Fibroblast of lung (primary cell): ENCODE measurements at regions not wholly inside any gene's neighbourhood (a gene's known extent, or its start where the extent isn't known, plus 50 kb on each side); places are given as distances from the start of the nearest gene placed in this dataset.

Experiments used
- DNase-seq, 2 donors: peaks; one replicate each; pipeline versions ENCODE4 v3.0.0 to v3.0.0-alpha.2; 2010; ENCODE audit warnings: low read depth in 2 of 2
- H2AFZ ChIP-seq: 2 replicates; pipeline ENCODE4 v1.5.1; 2012; ENCODE audit warnings: low read length, control low read depth, inconsistent platforms
- H3K27ac ChIP-seq: 2 replicates; pipeline ENCODE4 v1.5.1; 2011; ENCODE audit warnings: low read length, control low read depth; ENCODE audit not compliant: insufficient read depth
- H3K27me3 ChIP-seq: 2 replicates; pipeline ENCODE4 v1.5.1; 2011; ENCODE audit warnings: mild to moderate bottlenecking, low read length; ENCODE audit not compliant: control insufficient read depth, insufficient read depth
- H3K36me3 ChIP-seq: 2 replicates; pipeline ENCODE4 v1.5.1; 2011; ENCODE audit warnings: low read length; ENCODE audit not compliant: control insufficient read depth, insufficient read depth
- H3K4me1 ChIP-seq: 2 replicates; pipeline ENCODE4 v1.5.1; 2011; ENCODE audit warnings: low read length; ENCODE audit not compliant: control insufficient read depth, insufficient read depth; ENCODE audit errors: extremely low read depth
- H3K4me2 ChIP-seq: 2 replicates; pipeline ENCODE4 v1.5.1; 2011; ENCODE audit warnings: low read length, control low read depth; ENCODE audit not compliant: insufficient read depth; ENCODE audit errors: extremely low read depth
- H3K4me3 ChIP-seq, 4 experiments: fragments of 200-600 bp in 1 of 4; sonication (generic) in 1 of 4; replicated peaks in 1 of 4; 2 replicates each; pipeline ENCODE4 v1.5.1; 2011 to 2016; ENCODE audit warnings: low read length in 4 of 4, low read depth in 3 of 4, mild to moderate bottlenecking in 3 of 4, control low read depth in 2 of 4, inconsistent platforms in 1 of 4, mixed read lengths in 1 of 4; ENCODE audit not compliant: insufficient read depth in 1 of 4; ENCODE audit errors: control extremely low read depth in 1 of 4
- H3K79me2 ChIP-seq: 2 replicates; pipeline ENCODE4 v1.5.1; 2012; ENCODE audit warnings: mild to moderate bottlenecking, low read length, inconsistent platforms; ENCODE audit not compliant: control insufficient read depth, insufficient read depth
- H3K9ac ChIP-seq: 2 replicates; pipeline ENCODE4 v1.5.1; 2011; ENCODE audit warnings: mild to moderate bottlenecking, low read length, control low read depth; ENCODE audit not compliant: insufficient read depth
- H3K9me3 ChIP-seq: 2 replicates; pipeline ENCODE4 v1.5.1; 2012; ENCODE audit warnings: low read depth, low read length; ENCODE audit not compliant: control insufficient read depth, insufficient read depth
- H4K20me1 ChIP-seq: 2 replicates; pipeline ENCODE4 v1.5.1; 2011; ENCODE audit warnings: low read length; ENCODE audit not compliant: control insufficient read depth, insufficient read depth; ENCODE audit errors: extremely low read depth
- EZH2 ChIP-seq: IDR thresholded peaks from 2 replicates; pipeline ENCODE4 v1.5.1; 2012; ENCODE audit warnings: low read length, control low read depth, mild to moderate bottlenecking; ENCODE audit errors: missing control alignments
- TF ChIP-seq, protein P1 (sequence below), 2 donors: IDR thresholded peaks in 1 of 2; conservative IDR thresholded peaks in 1 of 2; 1 replicate in 1 of 2; 2 replicates in 1 of 2; pipeline ENCODE4 v1.5.1; 2011 to 2012; ENCODE audit warnings: low read length in 2 of 2, control low read depth in 1 of 2, inconsistent platforms in 1 of 2, low read depth in 1 of 2, mild to moderate bottlenecking in 1 of 2

DNA sequence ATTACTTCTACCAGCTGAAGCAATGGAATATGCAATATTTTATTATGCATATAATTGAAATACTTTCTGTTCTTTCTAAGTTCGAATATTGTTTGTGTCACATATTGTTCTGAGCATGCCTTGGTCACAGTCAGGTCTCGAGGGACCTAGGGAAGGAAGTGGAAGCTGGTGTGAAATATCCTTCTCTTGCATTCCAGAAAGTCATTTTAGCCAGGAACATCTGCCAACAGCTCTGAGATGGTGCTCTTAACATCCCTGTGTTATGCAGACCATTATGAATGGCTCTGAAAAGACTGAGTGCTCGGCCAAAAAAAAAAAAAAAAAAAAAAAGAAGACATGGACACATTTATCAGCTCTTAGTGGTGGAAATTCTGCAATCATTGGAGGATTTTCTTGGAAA is 132.7 kb upstream of the JAG1 start:
- Histone ChIP-seq H3K4me3 (no peak overlapping the region), H2AFZ (no peak overlapping the region), H3K4me2 (no peak overlapping the region), H3K27me3 (no peaks in the 10 kb centered on the region), H3K27ac (no peak overlapping the region), H4K20me1 (no peaks in the 10 kb centered on the region), H3K36me3 (no peaks in the 10 kb centered on the region), H3K9me3 (no peaks in the 10 kb centered on the region), H3K4me1 (no peaks in the 10 kb centered on the region), H3K9ac (no peak overlapping the region), H3K79me2 (no peaks in the 10 kb centered on the region)
- DNase-seq, result no peak
- TF ChIP-seq, protein P1, sequence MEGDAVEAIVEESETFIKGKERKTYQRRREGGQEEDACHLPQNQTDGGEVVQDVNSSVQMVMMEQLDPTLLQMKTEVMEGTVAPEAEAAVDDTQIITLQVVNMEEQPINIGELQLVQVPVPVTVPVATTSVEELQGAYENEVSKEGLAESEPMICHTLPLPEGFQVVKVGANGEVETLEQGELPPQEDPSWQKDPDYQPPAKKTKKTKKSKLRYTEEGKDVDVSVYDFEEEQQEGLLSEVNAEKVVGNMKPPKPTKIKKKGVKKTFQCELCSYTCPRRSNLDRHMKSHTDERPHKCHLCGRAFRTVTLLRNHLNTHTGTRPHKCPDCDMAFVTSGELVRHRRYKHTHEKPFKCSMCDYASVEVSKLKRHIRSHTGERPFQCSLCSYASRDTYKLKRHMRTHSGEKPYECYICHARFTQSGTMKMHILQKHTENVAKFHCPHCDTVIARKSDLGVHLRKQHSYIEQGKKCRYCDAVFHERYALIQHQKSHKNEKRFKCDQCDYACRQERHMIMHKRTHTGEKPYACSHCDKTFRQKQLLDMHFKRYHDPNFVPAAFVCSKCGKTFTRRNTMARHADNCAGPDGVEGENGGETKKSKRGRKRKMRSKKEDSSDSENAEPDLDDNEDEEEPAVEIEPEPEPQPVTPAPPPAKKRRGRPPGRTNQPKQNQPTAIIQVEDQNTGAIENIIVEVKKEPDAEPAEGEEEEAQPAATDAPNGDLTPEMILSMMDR (conservative IDR thresholded peaks at IDR 0.05 in 1 of 2, IDR thresholded peaks at IDR 0.05 in 1 of 2; ENCODE audit: low read depth in 1 of 2, low read length in 2 of 2), result no peak
- TF ChIP-seq EZH2, result no peak

DNA sequence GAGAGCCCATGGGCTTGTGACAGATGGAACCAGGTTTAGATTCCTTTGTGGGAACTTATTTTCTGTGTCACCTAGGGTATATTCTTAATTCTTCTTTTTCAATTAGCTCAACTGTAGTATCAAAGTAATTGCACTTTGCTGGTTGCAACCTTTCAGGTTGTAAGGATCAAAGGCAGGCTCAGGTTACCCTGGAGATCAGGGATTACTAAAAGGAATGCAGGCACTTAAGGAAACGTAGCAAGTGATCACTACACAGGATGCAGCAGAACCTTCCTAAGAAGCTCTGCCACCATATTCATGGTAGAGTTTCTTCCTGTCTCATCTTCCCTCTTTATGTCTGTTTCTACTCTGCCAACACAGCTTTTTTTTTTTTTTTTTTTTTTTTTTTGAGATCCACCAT is 133.2 kb upstream of the JAG1 start:
- Histone ChIP-seq H3K4me1 (no peaks in the 10 kb centered on the region), H3K9me3 (no peaks in the 10 kb centered on the region), H3K4me2 (no peak overlapping the region), H3K27ac (no peak overlapping the region), H3K79me2 (no peaks in the 10 kb centered on the region), H3K36me3 (no peaks in the 10 kb centered on the region), H2AFZ (no peak overlapping the region), H3K9ac (no peak overlapping the region), H4K20me1 (no peaks in the 10 kb centered on the region), H3K27me3 (no peaks in the 10 kb centered on the region), H3K4me3 (no peak overlapping the region)
- DNase-seq, result no peak
- TF ChIP-seq EZH2, result no peak
- TF ChIP-seq, protein P1 (conservative IDR thresholded peaks at IDR 0.05 in 1 of 2, IDR thresholded peaks at IDR 0.05 in 1 of 2; ENCODE audit: low read depth in 1 of 2, low read length in 2 of 2), result no peak

DNA sequence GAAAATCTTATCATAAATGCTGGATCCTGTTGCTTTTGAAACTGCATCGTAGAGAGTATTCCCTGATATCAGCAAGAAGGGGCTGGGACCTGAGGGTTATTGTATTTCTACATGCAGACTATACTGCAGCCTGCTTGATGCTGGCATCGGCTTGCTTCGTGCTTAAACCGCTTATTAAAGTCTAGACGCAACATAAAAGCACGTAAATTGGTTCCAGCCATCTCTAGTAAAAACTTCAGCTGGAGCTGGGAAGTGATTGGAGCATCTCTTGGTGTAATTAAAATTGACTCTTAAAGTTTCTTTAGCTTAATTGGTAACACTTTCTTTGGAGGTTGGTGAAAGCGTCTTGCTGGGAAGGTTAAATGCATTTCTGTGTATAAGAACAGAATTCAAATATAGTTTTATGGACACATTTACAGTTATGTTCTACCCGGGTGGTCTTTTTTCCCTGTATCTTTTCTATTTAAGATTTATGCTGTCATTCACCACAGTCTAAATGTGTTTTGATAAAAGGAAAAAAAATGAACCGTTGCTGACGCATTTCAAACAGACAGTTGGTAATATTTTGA is 139.0 kb upstream of the JAG1 start:
- H3K9ac ChIP-seq, result no peak overlapping the region
- no peak overlapping the region for H3K27ac ChIP-seq
- H3K27me3 ChIP-seq, result no peaks in the 10 kb centered on the region
- H2AFZ ChIP-seq, result no peak overlapping the region
- no peak overlapping the region for H3K4me2 ChIP-seq
- H3K79me2 ChIP-seq, result no peaks in the 10 kb centered on the region
- no peak overlapping the region for H3K4me3 ChIP-seq
- no peaks in the 10 kb centered on the region for H3K36me3 ChIP-seq
- no peaks in the 10 kb centered on the region for H3K4me1 ChIP-seq
- DNase-seq, result no peak
- no peaks in the 10 kb centered on the region for H4K20me1 ChIP-seq
- no peak for TF ChIP-seq EZH2
- TF ChIP-seq, protein P1 (conservative IDR thresholded peaks at IDR 0.05 in 1 of 2, IDR thresholded peaks at IDR 0.05 in 1 of 2; ENCODE audit: low read depth in 1 of 2, low read length in 2 of 2), result no peak
- H3K9me3 ChIP-seq, result no peaks in the 10 kb centered on the region
